HG02759 (cell line): ENCODE measurements at regions not wholly inside any gene's neighbourhood (a gene's known extent, or its start where the extent isn't known, plus 50 kb on each side); places are given as distances from the start of the nearest gene placed in this dataset.
"Not testable (repeated sequence)": the region's sequence is repeated elsewhere in the genome, so short reads cannot be mapped to it uniquely, and the experiment has no call there.

Experiments used
- ATAC-seq: cut with Tn5 transposase; IDR thresholded peaks from one replicate; pipeline ENCODE4 v1.9.1; 2021; ENCODE audit warnings: mild to moderate bottlenecking, moderate library complexity; ENCODE audit not compliant: unreplicated experiment

DNA sequence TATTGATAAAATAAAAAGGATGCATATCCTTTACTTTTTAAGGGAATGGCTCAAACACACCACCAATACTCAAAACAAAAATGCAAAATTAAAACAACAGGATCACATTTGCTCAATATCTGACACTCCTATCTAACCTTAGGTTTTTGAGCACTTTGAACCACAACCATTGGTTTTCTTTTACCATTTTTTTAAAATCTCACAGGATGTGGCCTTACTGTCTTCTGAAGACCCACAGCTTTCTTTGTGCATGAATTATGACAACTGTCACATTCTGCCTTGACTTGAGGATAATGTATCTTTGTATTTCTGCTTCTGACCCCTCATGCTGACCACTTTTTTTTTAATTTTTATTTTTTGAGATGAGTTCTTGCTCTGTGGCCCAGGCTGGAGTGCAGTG lies 461.1 kb upstream of the NRP1 start:
- ATAC-seq = no peak

DNA sequence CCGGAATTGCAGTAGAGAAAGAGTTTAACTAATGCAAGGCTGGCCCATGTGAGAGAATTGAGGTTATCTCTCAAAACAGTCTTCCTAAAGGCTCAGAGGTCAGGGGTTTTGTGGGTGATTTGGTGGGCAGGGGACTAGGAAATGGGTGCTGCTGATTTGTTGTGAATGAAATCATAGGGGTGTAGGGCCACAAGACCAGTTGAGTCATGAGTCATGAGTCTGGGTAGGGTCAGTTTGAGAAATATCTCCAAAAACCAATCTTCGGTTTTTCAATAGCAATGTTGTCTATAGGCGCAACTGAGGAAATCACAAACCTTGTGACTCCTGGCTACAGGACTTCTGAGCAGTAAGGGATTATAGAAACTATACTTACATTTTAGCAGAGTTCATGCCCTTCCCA lies 460.0 kb upstream of the NRP1 start:
- no peak for ATAC-seq

DNA sequence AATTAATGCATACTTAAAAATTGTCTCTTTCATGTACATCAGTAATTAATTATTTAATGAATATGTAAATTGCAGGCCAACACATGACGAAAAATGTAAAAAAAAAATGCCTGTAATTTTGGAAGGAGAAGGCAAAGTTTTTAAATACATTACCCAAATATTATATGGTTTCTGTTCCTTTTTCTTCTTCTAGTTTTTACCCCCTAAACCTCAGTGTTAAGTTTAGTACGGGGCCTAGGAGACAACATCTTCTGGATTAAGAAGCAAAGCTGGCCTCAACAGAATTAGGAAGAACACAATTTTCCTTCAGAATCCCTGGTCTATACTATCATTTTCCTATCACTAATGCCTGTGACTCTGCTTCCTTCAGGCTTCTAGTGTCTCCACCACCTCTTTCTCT lies 459.3 kb upstream of the NRP1 start:
- ATAC-seq = no peak

DNA sequence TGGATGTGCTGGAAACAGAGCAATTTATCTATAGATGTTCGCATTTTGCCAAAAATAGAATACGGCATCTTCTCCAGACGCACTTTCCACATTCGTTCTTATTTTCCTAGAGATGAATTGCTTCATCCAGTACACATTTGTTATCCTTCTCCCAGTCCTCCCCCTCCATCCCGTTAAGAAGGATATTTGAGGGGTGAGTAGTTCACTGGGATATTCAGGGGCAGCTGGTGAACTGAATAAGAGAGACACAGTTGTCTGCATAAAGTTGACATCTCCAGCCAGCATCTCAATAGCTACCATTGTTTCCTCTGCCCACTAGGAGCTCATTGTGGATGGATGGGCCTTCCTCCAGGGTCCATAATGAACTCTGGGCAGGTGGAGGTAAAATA lies 456.8 kb upstream of the NRP1 start:
- ATAC-seq = no peak

DNA sequence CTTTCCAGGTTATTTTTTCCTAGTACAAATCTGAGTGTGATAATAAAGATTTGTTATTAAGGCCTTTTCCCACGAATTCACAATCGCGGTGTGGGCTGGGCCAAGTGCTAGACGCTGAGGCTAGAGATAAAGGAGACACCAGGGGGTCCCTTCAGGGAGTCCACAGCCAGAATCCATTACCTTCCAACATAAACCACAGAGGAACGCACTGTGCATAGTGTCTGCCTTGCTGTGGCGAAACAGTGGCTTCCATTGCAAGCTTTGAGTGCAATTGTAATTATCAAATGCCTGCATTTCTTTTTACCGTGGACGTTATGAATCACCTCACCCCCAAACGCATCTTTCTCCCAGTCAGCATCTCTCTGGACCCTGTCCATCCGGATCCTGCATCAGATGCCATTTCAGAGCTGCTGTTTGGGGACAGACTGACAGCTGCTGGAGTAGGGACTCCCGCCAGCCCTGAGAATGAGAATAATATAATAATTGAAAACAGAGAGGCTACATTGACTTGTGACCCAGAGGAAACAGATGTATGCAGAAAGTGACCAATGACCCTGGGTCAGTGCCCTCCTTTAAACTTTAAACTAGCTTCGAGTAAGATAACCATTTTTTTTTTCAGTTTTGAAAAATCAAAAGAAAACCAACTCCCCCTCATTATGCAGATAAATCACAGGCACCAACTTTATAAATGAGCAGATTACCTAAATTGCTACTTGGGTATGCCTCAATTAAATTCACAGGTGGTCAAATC lies 456.2 kb upstream of the NRP1 start:
- no peak for ATAC-seq

DNA sequence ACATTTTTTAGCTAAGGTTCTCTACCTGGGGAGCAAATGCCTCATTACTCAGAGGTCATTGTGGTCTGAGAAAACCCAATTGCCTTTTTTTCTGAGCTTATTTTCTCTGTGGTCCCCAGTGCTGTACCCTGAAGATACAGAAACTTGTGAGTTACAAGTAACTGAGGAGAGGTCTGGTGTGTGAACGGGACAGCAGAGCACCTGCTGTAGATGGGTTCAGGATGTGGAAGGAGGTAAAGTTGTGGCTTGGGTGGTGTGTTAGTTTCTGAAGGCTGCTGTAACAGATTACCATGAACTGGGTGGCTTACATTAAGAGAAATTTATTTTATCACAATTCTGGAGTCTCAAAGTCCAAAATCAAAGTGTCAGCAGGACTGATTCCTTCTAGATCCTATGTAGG lies 449.1 kb upstream of the NRP1 start:
- ATAC-seq = no peak

DNA sequence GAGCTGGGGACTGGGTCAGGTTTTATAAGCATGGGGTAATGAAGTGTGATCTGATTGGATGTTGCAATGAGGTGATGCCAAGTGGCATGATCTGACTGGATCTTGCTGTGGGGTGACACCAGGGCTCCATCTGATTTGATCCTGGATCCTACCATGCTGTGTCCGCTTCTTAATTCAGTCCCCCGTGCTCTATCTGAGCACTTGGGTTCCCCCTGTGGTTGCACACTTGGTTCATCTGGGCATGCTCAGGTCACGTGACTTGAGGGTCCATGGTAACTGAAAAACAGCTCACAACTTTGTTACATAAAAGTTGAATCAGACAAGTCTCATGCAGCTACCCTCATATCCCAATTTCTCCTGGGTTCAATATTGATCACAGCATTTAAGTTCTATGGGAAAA lies 448.6 kb upstream of the NRP1 start:
- no peak for ATAC-seq

DNA sequence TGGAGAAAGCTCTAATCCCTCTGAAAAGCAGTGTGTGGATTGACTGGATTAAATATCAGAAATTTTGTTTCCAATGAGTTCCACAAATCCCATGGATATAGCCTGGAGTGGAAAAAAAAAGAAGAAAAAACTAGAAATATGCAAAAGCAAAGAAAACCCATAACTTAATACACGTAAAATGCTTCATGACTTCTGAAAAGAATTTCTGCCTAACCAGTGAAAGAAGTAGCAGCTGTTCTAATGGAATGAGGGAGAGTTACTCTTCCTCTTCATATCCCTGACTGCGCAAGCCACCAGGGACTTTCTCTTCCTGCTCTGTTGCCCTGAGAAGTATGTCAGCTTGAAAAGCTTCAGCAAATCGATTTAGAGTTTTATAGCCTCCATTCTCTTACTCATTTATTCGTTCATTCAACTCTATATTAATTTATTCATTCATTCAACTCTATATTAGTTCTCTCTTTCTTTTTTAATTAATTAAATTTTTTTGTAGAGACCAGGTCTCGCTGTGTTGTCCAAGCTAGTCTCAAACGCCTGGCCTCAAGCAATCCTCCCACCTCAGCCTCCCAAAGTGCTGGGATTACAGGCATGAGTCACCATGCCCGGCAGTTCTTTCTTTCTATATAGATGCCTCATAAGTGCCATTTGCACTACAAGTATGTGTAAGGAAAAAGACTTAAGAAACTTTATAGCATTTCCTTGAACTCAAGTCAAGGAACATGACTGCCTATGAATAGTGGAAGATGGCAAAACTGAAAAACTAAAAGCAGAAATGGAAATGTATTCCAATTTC lies 447.3 kb upstream of the NRP1 start:
- ATAC-seq = no peak

DNA sequence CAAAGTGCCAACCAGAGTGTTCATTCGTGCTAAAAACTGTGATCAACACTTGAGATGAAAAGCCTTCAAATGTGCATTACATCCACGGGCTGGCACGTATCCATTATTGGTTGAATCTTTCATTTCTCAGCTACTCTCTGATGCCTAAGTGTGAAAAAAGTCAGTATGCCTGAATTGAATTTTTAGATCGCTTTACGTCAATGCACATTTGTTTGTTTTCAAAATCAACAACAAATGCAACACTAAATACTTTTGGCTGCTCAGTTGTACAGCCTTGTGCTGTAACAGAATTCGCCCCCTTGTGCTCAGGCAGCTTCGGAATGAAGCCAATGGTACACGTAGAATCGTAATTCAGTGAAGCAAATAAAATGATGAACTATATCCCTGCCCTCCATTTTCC lies 446.5 kb upstream of the NRP1 start:
- no peak for ATAC-seq

DNA sequence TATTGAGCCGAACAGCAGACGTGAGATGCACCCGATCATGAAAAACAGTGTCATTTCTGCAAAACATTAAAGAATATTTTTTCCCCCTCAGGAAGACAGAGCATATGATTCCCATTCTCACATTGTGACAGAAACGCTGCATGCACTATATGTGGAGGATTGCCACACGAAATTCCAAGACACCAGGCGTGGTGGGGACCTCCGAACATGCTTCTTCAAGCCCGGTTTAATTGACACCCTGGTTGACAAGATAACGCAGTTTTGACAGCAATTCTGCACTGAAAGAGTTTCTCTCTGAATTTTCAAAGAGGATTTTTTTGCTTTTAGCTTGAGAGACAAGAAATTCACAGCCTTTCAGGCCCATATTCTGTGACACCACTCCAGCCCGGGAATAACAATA lies 442.8 kb upstream of the NRP1 start:
- no peak for ATAC-seq

DNA sequence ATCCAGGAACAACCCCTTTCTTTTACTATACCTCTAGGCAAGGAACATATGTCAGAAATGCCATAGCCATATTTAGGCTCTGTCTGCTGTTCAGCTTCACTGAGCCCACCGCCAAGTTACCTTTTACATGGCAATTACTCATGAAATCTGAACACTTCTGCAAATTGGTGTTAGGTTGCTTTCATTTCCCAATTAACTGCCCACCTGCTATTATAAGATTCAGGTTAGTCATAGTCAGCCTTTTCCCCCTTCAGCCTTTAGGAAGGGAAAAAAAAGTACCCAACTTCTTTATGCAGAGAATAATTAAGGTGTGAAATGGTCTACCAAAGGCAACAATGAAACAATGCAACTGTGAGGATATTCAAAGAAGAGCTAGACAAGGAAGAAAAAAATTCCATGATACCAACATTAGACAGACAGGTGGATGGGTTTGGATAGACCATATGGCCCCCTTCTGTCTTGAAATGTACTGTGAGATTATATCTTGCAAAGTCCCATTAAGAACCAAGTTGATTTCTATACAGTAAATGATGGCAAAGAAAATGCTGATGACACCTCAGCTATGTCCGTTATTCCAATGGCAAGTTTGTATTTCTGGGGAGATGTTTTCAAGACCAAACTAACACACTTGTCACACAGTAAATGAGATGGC lies 442.1 kb upstream of the NRP1 start:
- ATAC-seq = no peak

DNA sequence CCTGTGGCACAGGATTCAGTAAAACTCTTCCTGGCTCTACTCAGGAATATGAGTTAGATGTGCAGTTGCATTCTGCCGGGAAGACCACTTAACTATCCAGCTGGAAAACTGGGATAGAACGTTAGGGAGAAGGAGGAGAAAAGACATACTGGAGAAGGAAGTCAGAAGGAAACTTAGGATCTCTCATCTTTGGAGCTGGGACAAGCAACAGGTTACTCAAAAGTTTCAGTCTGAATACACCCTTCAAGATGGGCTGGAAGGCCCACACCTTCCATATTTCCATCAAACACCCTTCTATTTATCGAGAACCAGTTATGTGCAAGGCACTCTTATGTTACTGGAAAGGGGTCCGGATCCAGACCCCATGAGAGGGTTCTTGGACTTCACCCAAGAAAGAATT lies 440.4 kb upstream of the NRP1 start:
- ATAC-seq = no peak

DNA sequence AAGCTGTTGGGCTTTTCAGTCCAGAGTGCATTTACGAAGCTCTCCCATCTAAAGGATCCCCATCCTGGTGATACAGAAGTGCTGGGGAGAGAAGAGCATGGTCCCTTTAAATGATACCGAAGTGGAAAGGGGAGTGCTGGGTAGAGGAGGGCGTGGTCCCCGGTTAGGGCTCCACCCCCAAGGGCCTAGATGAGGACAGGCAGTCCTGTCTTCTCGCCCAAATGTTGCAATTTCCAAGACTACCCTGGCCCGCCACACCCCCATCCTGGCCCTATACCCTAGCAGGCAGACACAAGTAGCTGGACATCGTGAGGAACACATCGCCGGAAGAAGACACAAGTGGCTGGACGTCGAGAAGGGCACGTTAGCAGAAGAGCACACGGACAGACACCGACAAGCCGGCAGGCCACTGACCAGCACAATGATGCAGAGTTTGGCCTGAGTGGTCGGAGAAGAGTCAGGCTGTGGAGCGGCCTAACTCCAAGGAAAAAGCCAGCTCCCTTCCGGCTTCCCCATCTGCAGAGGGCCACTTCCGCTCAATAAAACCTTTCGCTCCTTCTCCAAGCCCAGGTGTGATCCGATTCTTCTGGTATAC lies 439.5 kb upstream of the NRP1 start:
- ATAC-seq = no peak

DNA sequence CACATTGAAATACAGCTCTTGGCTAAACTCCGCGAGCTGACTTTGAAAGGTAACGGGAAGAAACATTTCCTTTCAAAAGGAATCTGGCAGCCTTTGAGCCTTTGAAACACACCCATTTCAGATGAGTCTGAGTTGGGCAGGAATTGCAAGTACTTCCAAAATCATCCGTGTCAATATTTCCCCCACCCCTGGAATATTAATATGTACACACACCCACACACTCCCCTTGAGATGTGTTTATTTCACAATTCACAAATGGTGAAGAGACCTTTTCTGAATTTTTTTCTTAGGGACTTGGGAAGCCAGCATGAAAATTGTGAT lies 438.7 kb upstream of the NRP1 start:
- ATAC-seq = no peak

DNA sequence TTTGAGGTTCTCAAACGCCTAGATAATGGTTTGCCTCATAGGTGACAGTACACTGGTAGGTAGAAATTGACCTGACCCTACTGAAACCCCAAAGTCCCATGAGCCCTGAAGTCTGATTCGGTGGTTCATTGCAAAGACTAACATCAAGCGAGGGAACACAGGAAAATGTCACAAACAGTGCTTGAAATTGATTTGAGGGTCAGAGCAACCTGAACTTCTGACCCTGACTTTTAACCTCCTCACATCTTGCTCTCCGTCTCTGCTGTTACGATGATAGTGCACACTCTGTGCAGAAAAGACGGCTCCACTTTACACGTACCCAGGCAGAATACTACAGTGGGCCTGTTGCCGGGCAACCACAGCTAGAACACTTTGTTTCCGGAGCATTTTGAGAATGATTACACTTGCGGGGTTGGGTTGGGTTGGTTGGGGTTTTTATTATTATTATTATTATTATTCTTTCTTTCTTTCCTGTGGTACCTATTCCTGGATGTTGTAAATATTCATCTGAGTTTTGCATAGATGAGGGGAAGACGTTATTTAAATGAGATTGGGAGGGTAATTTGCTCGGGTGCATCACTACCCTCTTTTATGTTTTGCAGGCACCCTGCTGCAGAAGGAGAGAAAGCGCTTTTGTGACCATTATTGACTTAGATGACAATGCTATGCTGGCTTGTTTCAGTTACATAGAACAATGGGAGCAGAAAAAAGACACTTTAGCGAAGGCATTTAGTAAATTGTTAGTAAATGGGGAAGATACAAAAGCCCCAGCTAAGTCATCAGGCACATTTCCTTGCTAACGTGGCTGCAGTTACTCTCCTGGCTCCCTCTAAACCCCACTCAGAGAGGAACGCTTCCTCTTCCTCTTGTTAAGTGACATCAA lies 438.1 kb upstream of the NRP1 start:
- peak; percentile 53 for ATAC-seq

DNA sequence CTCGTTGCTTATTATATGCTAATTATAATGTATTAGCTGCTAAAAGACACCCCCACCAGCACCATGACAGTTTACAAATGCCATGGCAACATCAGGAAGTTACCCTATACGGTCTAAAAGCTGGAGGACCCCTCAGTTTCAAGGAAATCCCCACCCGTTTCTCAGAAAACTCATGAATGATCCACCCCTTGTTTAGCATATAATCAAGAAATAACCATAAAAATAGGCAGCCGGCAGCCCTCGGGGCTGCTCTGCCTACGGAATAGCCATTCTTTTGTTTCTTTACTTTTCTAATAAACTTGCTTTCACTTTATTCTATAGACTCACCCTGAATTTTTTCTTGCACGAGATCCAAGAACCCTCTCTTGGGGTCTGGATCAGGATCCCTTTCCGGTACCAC lies 437.4 kb upstream of the NRP1 start:
- not testable (repeated sequence) for ATAC-seq

DNA sequence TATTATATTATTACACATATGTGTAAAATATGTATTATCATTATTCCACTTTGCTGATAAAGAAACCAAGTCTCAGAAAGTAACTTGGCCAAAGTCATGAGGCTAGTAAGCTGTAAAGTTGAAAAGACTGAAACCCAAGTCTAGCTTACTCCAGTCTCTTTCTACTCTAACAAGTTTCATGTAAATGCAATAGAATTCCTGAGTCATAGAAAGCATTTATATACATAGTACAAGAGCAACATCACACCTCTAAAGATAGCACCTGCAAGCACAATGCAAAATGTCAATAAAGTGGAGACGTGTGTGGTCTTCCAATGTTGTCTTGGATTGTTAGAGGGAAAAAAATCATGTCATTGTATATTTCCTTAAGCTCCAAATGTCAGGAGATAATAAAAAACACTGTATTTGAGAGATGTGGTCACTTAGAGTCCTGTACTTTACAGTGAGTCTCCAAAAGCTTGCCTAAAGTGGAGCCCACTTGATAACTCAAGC lies 430.3 kb upstream of the NRP1 start:
- ATAC-seq = no peak

DNA sequence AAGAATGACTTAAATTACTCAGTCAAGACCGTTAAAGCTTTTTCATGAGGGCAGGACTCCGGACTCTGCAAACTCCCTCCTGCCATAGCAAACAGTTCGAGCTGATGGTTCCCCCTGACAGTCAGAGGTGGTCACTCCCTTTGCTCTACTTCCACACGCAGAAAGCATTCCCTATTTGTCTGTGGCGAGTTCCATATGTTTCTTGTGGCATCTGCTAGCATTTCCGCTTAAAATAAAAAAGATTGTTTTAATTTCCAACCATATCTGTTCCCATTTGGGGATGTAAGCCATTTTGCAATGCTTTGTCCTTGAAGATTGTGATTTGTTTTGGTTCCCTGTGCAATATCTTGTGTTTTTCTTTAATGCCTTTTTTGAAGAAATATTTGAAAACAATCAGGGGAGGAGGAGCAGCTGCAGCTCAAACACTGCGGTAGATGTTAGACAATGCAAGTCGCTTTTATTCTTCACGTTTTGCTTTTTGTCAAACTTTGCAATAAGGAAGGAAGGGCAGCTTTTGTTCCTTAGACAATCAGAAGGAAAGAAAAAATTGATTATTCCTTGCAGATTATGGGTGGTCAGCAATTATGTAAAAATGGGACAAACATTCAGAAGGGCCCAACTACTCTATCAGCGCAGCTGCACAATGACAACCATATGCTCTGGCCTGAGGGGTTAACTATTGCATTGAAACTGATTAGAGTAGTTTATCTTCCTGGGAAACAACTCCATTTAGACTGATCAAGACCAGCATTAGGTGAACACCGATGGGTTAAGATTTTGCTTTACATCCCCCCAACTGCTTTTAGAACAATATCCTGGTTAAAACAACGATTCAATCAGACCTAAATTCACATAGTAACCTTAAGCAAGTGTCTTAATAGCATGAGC lies 425.8 kb upstream of the NRP1 start:
- no peak for ATAC-seq

DNA sequence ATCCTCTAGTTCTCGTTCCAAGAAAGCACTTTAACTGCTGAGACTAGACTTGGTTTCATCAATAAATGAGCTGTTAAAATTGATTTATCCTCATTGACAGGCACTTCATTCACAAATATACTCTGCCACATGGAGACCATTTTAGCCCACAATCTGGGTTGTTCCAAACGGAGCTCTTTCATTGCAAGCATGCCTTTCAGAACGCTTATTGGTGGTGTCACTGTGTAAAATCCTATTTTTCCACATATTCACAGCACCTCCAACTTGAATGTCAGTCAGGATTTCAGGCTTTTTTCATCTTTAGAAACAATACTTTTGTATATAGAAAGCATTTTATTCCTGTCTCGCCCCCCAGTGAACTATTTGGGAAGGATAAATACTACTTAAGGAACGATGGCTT lies 424.7 kb upstream of the NRP1 start:
- no peak for ATAC-seq

DNA sequence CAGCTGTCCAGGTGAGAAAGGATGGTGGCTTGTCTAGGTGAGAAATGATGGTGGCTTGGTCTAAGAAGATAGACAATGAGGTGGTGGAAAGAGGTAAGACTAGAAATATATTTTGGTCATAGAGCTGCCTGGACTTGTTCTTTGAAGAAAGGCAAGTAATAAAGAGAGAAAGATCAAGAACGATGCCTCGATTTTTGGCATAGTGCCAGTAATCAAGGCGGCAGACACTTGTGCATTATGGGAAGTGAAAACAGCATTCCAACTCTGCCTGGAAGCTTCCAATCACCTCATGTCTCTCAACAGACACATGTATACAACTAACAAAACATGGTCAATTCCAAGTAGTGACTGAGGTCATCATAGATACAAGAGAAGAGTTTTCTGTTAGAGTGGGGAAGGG lies 423.8 kb upstream of the NRP1 start:
- ATAC-seq = no peak
